GM12891 (cell line): ENCODE measurements at regions not wholly inside any gene's neighbourhood (a gene's known extent, or its start where the extent isn't known, plus 50 kb on each side); places are given as distances from the start of the nearest gene placed in this dataset.

Source experiments
- PAX5 ChIP-seq: IDR thresholded peaks from 2 replicates; pipeline ENCODE4 v1.6.1; 2011; ENCODE audit warnings: low read length, moderate library complexity, mild to moderate bottlenecking; ENCODE audit not compliant: insufficient read depth, severe bottlenecking
- POLR2A ChIP-seq: IDR thresholded peaks from 2 replicates; pipeline ENCODE4 v1.6.1; 2011; ENCODE audit warnings: low read depth, low read length, control low read depth
- POLR2AphosphoS5 ChIP-seq: IDR thresholded peaks from 2 replicates; pipeline ENCODE4 v1.6.1; 2011; ENCODE audit warnings: low read depth, low read length, control low read depth
- SPI1 ChIP-seq: IDR thresholded peaks from 2 replicates; pipeline ENCODE4 v1.6.1; 2011; ENCODE audit warnings: low read depth, low read length, control low read depth
- TAF1 ChIP-seq: IDR thresholded peaks from 2 replicates; pipeline ENCODE4 v1.6.1; 2011; ENCODE audit warnings: low read depth, low read length, control low read depth

DNA sequence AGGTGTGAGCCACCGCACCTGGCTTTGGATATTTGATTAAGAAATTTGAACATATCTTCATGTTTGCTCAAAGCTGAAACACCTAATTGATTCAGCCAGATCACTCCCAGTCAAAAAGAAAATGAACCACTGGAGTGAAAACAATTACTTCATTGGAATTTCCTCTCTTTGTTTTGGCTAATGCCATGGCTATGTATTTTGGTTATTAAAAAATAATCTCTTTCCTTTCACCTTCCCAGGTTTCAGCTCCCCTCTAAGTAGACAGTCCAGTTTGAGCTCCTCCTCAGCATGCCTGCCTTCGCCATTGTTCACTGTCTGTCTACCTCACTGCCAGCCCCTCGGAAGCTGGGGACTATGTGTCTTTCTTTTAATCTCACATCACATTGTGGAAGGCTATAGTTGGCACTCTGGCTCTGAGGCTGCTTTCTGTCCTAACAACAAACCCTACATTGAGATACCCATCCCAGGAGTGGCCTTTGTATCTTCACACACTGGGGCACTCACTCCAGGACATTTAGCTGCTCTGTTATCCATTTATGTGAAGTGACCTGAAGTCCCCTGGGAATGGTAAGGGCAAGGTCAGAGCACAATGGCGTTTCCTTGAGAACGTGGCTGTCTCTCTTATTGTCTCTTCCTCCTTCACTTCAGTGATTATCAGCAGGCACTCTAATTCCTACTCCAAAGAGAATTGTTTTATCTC is 764.0 kb upstream of the CITED2 start:
- TF ChIP-seq POLR2AphosphoS5, result no peak
- no peak for TF ChIP-seq TAF1
- TF ChIP-seq SPI1, result no peak
- TF ChIP-seq POLR2A, result no peak
- TF ChIP-seq PAX5, result no peak
